Ovary (tissue), 7 donors: ENCODE measurements at regions not wholly inside any gene's neighbourhood (a gene's known extent, or its start where the extent isn't known, plus 50 kb on each side); places are given as distances from the start of the nearest gene placed in this dataset.

Experiments
- DNase-seq, 5 donors: peaks; one replicate each; pipeline ENCODE4 v3.0.0-alpha.2; 2019 to 2020
- H3K27ac ChIP-seq, 2 donors: fragments of 200-600 bp; one replicate each; pipeline versions ENCODE4 v1.5.1 to v1.8.0; 2019 to 2022
- H3K27me3 ChIP-seq: fragments of 200-600 bp; one replicate; pipeline ENCODE4 v1.8.0; 2022
- H3K36me3 ChIP-seq: fragments of 200-600 bp; sonication (generic); one replicate; pipeline ENCODE4 v1.5.1; 2019
- H3K4me1 ChIP-seq: one replicate; pipeline ENCODE4 v1.8.1; 2013; ENCODE audit warnings: mild to moderate bottlenecking, moderate library complexity; ENCODE audit not compliant: insufficient read depth
- H3K4me3 ChIP-seq: fragments of 200-600 bp; sonication (generic); one replicate; pipeline ENCODE4 v1.5.1; 2017
- H3K9me3 ChIP-seq, 2 donors: fragments of 200-600 bp in 1 of 2; sonication (generic) in 1 of 2; one replicate each; pipeline versions ENCODE4 v1.5.1 to v1.8.1; 2013 to 2019; ENCODE audit warnings: mild to moderate bottlenecking in 1 of 2, moderate library complexity in 1 of 2
- CTCF ChIP-seq, 3 donors: fragments of 450-650 bp in 2 of 3; fragments of 200-600 bp in 1 of 3; IDR thresholded peaks; one replicate each; pipeline versions ENCODE4 v1.5.1 to v1.8.0; 2016 to 2022; ENCODE audit warnings: antibody characterized with exemption in 3 of 3, mild to moderate bottlenecking in 1 of 3
- EP300 ChIP-seq: sonication (generic); formaldehyde crosslinking; IDR thresholded peaks from one replicate; pipeline ENCODE4 v1.6.1; 2017; ENCODE audit warnings: antibody characterized with exemption
- POLR2A ChIP-seq: fragments of 450-650 bp; IDR thresholded peaks from one replicate; pipeline ENCODE4 v1.6.1; 2017; ENCODE audit warnings: antibody characterized with exemption, mild to moderate bottlenecking, moderate library complexity
- WGBS, 3 donors: extraction: QIAGEN DNeasy Blood & Tissue Kit in 1 of 3; methylation state at CpG; one replicate each; pipeline versions ENCODE4 v1.1.5 to v1.1.7; 2013 to 2017; 5-methylcytosine and 5-hydroxymethylcytosine counted together
- intact Hi-C, 4 donors: fragments of 100-400 bp; cut with DNase I; formaldehyde crosslinking; loops; one replicate each; pipeline versions ENCODE4 v1.11.0 to v1.15.1; 2022 to 2023
- donor health status: DM: no; HTN: no; CAD: no; lungs with moderate emphysema.
- donor health status: DM: no; HTN: no; CAD: no.
- donor health status: Bipolar disorder and iron deficiency.
- donor health status: DM: no; HTN: no; CAD: no.
- donor health status: DM: yes; HTN: yes; CAD: no.

DNA sequence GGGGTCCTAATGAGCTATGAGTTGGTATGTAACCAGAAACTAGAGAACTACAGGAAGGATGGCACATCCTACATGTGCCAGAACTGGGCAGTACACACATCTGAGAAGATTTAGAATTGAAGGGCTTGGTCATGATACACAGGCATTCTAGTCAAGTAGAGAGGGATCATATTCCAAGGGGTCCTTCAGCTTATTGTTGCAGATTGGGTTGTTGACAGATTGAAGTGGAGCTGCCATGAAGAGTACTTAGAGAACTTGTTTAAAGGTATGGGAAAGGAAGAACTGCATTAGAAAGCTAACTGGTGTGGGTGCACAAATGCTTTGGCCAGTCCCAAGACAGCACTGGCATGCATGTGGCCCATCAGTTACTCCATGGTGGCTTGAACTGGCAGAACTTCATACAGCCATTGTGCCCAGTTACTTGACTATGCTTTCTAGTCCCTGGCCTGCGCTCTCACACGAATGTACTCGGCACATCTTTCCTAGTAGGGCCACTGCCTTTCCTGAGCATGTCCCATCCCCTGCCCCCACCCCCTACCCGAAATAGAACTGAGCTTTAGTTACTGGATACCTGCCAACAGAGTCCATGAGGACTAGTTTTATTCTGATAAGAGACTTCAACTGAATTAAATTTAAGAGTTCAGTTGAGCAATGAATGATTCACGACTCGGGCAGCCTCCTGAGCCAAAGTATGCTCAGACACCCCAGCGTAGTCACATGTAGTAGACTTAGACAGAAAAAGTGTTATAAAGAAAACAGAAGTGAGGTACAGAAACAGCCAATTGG is 64.0 kb downstream of the CCNG2 start:
- H3K27ac ChIP-seq = no peak overlapping the region
- no peaks in the 10 kb centered on the region for H3K27me3 ChIP-seq
- H3K4me3 ChIP-seq = no peak overlapping the region
- DNase-seq = no peak
- 47 to 53% (median 50%) methylated on average over 7 of the region's 7 CpGs for WGBS, 3 donors
- H3K4me1 ChIP-seq = no peaks in the 10 kb centered on the region
- H3K9me3 ChIP-seq = no peaks in the 10 kb centered on the region
- TF ChIP-seq EP300 (no peak), CTCF (IDR thresholded peaks at IDR 0.05) (no peak), POLR2A (no peak)
- no peaks in the 10 kb centered on the region for H3K36me3 ChIP-seq
- intact Hi-C loops = no loop called here

GRCh38 chr4:77225022-77225421 is 68.0 kb downstream of the CCNG2 start:
- H3K27me3 ChIP-seq = no peaks in the 10 kb centered on the region
- intact Hi-C loops = no loop called here
- H3K36me3 ChIP-seq = no peaks in the 10 kb centered on the region
- H3K9me3 ChIP-seq = no peaks in the 10 kb centered on the region
- TF ChIP-seq POLR2A (no peak), EP300 (no peak), CTCF (IDR thresholded peaks at IDR 0.05) (no peak)
- DNase-seq = no peak
- H3K4me1 ChIP-seq = no peaks in the 10 kb centered on the region
- no peak overlapping the region for H3K4me3 ChIP-seq
- WGBS, 3 donors = 8 to 23% (median 18%) methylated on average over 2 of the region's 2 CpGs
- H3K27ac ChIP-seq = no peak overlapping the region

- DNase-seq = no peak
Observed at GRCh38 chr4:77226939-77227705, 70.1 kb downstream of the CCNG2 start.

GRCh38 chr4:77229433-77229832 is 72.4 kb downstream of the CCNG2 start:
- H3K4me1 ChIP-seq = no peaks in the 10 kb centered on the region
- H3K4me3 ChIP-seq = no peak overlapping the region
- no peak for DNase-seq
- H3K9me3 ChIP-seq = no peaks in the 10 kb centered on the region
- H3K27ac ChIP-seq = no peak overlapping the region
- no peaks in the 10 kb centered on the region for H3K27me3 ChIP-seq
- TF ChIP-seq EP300 = no peak
- TF ChIP-seq CTCF (IDR thresholded peaks at IDR 0.05) = no peak
- no peak for TF ChIP-seq POLR2A
- 80 to 88% (median 83%) methylated on average over 2 of the region's 2 CpGs for WGBS, 3 donors
- intact Hi-C loops = no loop called here
- H3K36me3 ChIP-seq = no peaks in the 10 kb centered on the region

More at GRCh38 chr4:77226939-77227705, 70.1 kb downstream of the CCNG2 start:
- no peaks in the 10 kb centered on the region for H3K4me1 ChIP-seq
- no peak overlapping the region for H3K27ac ChIP-seq
- no peaks in the 10 kb centered on the region for H3K9me3 ChIP-seq
- intact Hi-C loops = no loop called here
- 83 to 90% (median 90%) methylated on average over 2 of the region's 2 CpGs for WGBS, 3 donors
- H3K36me3 ChIP-seq = no peaks in the 10 kb centered on the region
- TF ChIP-seq EP300 (no peak), POLR2A (no peak), CTCF (IDR thresholded peaks at IDR 0.05) (no peak)
- no peaks in the 10 kb centered on the region for H3K27me3 ChIP-seq
- H3K4me3 ChIP-seq = no peak overlapping the region
